Large intestine (tissue), 3 donors: ENCODE measurements at regions not wholly inside any gene's neighbourhood (a gene's known extent, or its start where the extent isn't known, plus 50 kb on each side); places are given as distances from the start of the nearest gene placed in this dataset.

Experiments used
- DNase-seq, 2 donors: peaks; one replicate each; pipeline versions ENCODE4 v3.0.0 to v3.0.0-alpha.2; 2013
- H3K27ac ChIP-seq: one replicate; pipeline ENCODE4 v1.5.1; 2013; ENCODE audit warnings: low read length
- H3K27me3 ChIP-seq: 2 replicates; pipeline ENCODE4 v1.6.1; 2013; ENCODE audit warnings: low read length; ENCODE audit not compliant: control insufficient read depth, insufficient read depth
- H3K36me3 ChIP-seq: 2 replicates; pipeline ENCODE4 v1.6.1; 2013; ENCODE audit warnings: low read length; ENCODE audit not compliant: control insufficient read depth, insufficient read depth
- H3K4me1 ChIP-seq: one replicate; pipeline ENCODE4 v1.6.1; 2013; ENCODE audit warnings: low read length; ENCODE audit not compliant: control insufficient read depth, insufficient read depth
- H3K4me3 ChIP-seq: one replicate; pipeline ENCODE4 v1.5.1; 2013; ENCODE audit warnings: low read length
- H3K9me3 ChIP-seq: one replicate; pipeline ENCODE4 v1.6.1; 2013; ENCODE audit warnings: mild to moderate bottlenecking, low read depth, low read length, moderate library complexity; ENCODE audit not compliant: control insufficient read depth
- WGBS: methylation state at CpG from one replicate; pipeline ENCODE4 v1.1.5; 2013; ENCODE audit warnings: low lambda C conversion rate; ENCODE audit not compliant: insufficient coverage; 5-methylcytosine and 5-hydroxymethylcytosine counted together

GRCh38 chr18:71079606-71080005 is 790.8 kb downstream of the SOCS6 start:
- no peak overlapping the region for H3K4me3 ChIP-seq
- DNase-seq: no peak
- no CpG with 5 or more reads among the region's 9 CpGs for WGBS

GRCh38 chr18:71077451-71077850 is 788.6 kb downstream of the SOCS6 start:
- no peaks in the 10 kb centered on the region for H3K4me1 ChIP-seq
- H3K27me3 ChIP-seq: no peaks in the 10 kb centered on the region
- no peak overlapping the region for H3K4me3 ChIP-seq
- 89% methylated on average over 2 of the region's 4 CpGs for WGBS
- no peaks in the 10 kb centered on the region for H3K36me3 ChIP-seq
- no peak for DNase-seq
- no peaks in the 10 kb centered on the region for H3K9me3 ChIP-seq
- no peak overlapping the region for H3K27ac ChIP-seq

More at GRCh38 chr18:71079606-71080005, 790.8 kb downstream of the SOCS6 start:
- Histone ChIP-seq H3K27ac (no peak overlapping the region), H3K4me1 (no peaks in the 10 kb centered on the region), H3K36me3 (no peaks in the 10 kb centered on the region), H3K27me3 (no peaks in the 10 kb centered on the region), H3K9me3 (no peaks in the 10 kb centered on the region)

- H3K9me3 ChIP-seq: no peaks in the 10 kb centered on the region
- WGBS: no CpG with 5 or more reads among the region's 3 CpGs
- H3K4me1 ChIP-seq: no peaks in the 10 kb centered on the region
- no peaks in the 10 kb centered on the region for H3K27me3 ChIP-seq
- DNase-seq: no peak
- no peak overlapping the region for H3K27ac ChIP-seq
- H3K4me3 ChIP-seq: no peak overlapping the region
- no peaks in the 10 kb centered on the region for H3K36me3 ChIP-seq
These were observed 786.3 kb downstream of the SOCS6 start for GRCh38 chr18:71075147-71075546.

- Histone ChIP-seq H3K27ac (no peak overlapping the region), H3K9me3 (no peaks in the 10 kb centered on the region), H3K4me1 (no peaks in the 10 kb centered on the region), H3K36me3 (no peaks in the 10 kb centered on the region), H3K4me3 (no peak overlapping the region), H3K27me3 (no peaks in the 10 kb centered on the region)
- DNase-seq: no peak
- WGBS: 83% methylated on average over 3 of the region's 6 CpGs
These were observed 779.5 kb downstream of the SOCS6 start for GRCh38 chr18:71068338-71068737.

GRCh38 chr18:71049893-71050292 is 761.0 kb downstream of the SOCS6 start:
- H3K4me1 ChIP-seq: no peaks in the 10 kb centered on the region
- no peak for DNase-seq
- H3K9me3 ChIP-seq: no peaks in the 10 kb centered on the region
- H3K36me3 ChIP-seq: no peaks in the 10 kb centered on the region
- H3K4me3 ChIP-seq: no peak overlapping the region
- WGBS: 88% methylated on average over 1 of the region's 1 CpG
- H3K27me3 ChIP-seq: no peaks in the 10 kb centered on the region
- no peak overlapping the region for H3K27ac ChIP-seq

GRCh38 chr18:71047882-71048281 is 759.0 kb downstream of the SOCS6 start:
- WGBS: 83% methylated on average over 4 of the region's 4 CpGs
- H3K4me3 ChIP-seq: no peak overlapping the region
- no peaks in the 10 kb centered on the region for H3K36me3 ChIP-seq
- no peak overlapping the region for H3K27ac ChIP-seq
- no peaks in the 10 kb centered on the region for H3K27me3 ChIP-seq
- H3K4me1 ChIP-seq: no peaks in the 10 kb centered on the region
- no peak for DNase-seq
- H3K9me3 ChIP-seq: no peaks in the 10 kb centered on the region

- Histone ChIP-seq H3K4me1 (no peaks in the 10 kb centered on the region), H3K4me3 (no peak overlapping the region), H3K9me3 (no peaks in the 10 kb centered on the region), H3K27me3 (no peaks in the 10 kb centered on the region), H3K36me3 (no peaks in the 10 kb centered on the region), H3K27ac (no peak overlapping the region)
- WGBS: 0% methylated on average over 1 of the region's 1 CpG
- no peak for DNase-seq
These were observed 756.7 kb downstream of the SOCS6 start for GRCh38 chr18:71045331-71046065.

- H3K4me1 ChIP-seq: no peaks in the 10 kb centered on the region
- no peak overlapping the region for H3K27ac ChIP-seq
- H3K27me3 ChIP-seq: no peaks in the 10 kb centered on the region
- no peaks in the 10 kb centered on the region for H3K9me3 ChIP-seq
- no peak for DNase-seq
- H3K36me3 ChIP-seq: no peaks in the 10 kb centered on the region
- 67% methylated on average over 1 of the region's 4 CpGs for WGBS
- H3K4me3 ChIP-seq: no peak overlapping the region
These were observed 751.3 kb downstream of the SOCS6 start for GRCh38 chr18:71040161-71040560.

GRCh38 chr18:71038196-71038595 is 749.4 kb downstream of the SOCS6 start:
- H3K9me3 ChIP-seq: no peaks in the 10 kb centered on the region
- H3K27me3 ChIP-seq: no peaks in the 10 kb centered on the region
- H3K4me1 ChIP-seq: no peaks in the 10 kb centered on the region
- no peaks in the 10 kb centered on the region for H3K36me3 ChIP-seq
- H3K27ac ChIP-seq: no peak overlapping the region
- no peak overlapping the region for H3K4me3 ChIP-seq
- whole genome bisulfite sequencing: 40% methylated on average over 1 of the region's 1 CpG
- no peak for DNase-seq

- no peak for DNase-seq
- Histone ChIP-seq H3K4me3 (no peak overlapping the region), H3K9me3 (peaks cover 4% of the 10 kb centered on the region), H3K27me3 (no peaks in the 10 kb centered on the region), H3K36me3 (no peaks in the 10 kb centered on the region), H3K27ac (no peak overlapping the region), H3K4me1 (no peaks in the 10 kb centered on the region)
- 33% methylated on average over 1 of the region's 1 CpG for WGBS
These were observed 747.9 kb downstream of the SOCS6 start for GRCh38 chr18:71036783-71037182.
